SK-N-SH treated with all-trans-retinoic acid at 6 μM for 48 hours (cell line): ENCODE measurements at regions not wholly inside any gene's neighbourhood (a gene's known extent, or its start where the extent isn't known, plus 50 kb on each side); places are given as distances from the start of the nearest gene placed in this dataset.

ENCODE experiments used
- ATAC-seq: fragments of 200-7000 bp; cut with Tn5 transposase; 3 replicates; pipeline ENCODE4 v1.9.1; 2020; ENCODE audit warnings: mild to moderate bottlenecking, moderate library complexity
- ARNTL ChIP-seq: fragments of 450-650 bp; formaldehyde crosslinking; IDR thresholded peaks from 2 replicates; pipeline ENCODE4 v1.5.0; 2020; ENCODE audit warnings: low read depth, mild to moderate bottlenecking, moderate library complexity, borderline replicate concordance
- BACH2 ChIP-seq: fragments of 250-450 bp; sonication (Bioruptor Pico); IDR thresholded peaks from 2 replicates; pipeline ENCODE4 v1.9.0; 2021; ENCODE audit warnings: mild to moderate bottlenecking, borderline replicate concordance
- CREB5 ChIP-seq: fragments of 250-450 bp; sonication (Bioruptor Pico); IDR thresholded peaks from 2 replicates; pipeline ENCODE4 v1.5.1; 2020; ENCODE audit warnings: low read depth, mild to moderate bottlenecking, moderate library complexity
- CSDC2 ChIP-seq: fragments of 250-450 bp; sonication (Bioruptor Pico); IDR thresholded peaks from 2 replicates; pipeline ENCODE4 v1.5.0; 2020; ENCODE audit warnings: mild to moderate bottlenecking, moderate library complexity
- CSRNP3 ChIP-seq: fragments of 250-450 bp; sonication (Bioruptor Pico); IDR thresholded peaks from 2 replicates; pipeline ENCODE4 v1.5.1; 2021; ENCODE audit warnings: mild to moderate bottlenecking, moderate library complexity
- ESRRG ChIP-seq: fragments of 250-450 bp; sonication (Bioruptor Pico); IDR thresholded peaks from 2 replicates; pipeline ENCODE4 v1.6.1; 2021; ENCODE audit warnings: mild to moderate bottlenecking
- GLIS3 ChIP-seq: fragments of 250-450 bp; sonication (Bioruptor Pico); IDR thresholded peaks from 2 replicates; pipeline ENCODE4 v1.5.0; 2020; ENCODE audit warnings: mild to moderate bottlenecking, moderate library complexity
- ISL1 ChIP-seq: fragments of 250-450 bp; sonication (Bioruptor Pico); IDR thresholded peaks from 2 replicates; pipeline ENCODE4 v2.1.2; 2022; ENCODE audit warnings: mild to moderate bottlenecking, moderate library complexity
- PATZ1 ChIP-seq: fragments of 250-450 bp; sonication (Bioruptor Pico); IDR thresholded peaks from 2 replicates; pipeline ENCODE4 v1.8.0; 2020; ENCODE audit warnings: mild to moderate bottlenecking, moderate library complexity, borderline replicate concordance
- POU6F1 ChIP-seq: fragments of 250-450 bp; sonication (Bioruptor Pico); IDR thresholded peaks from 2 replicates; pipeline ENCODE4 v1.8.0; 2021; ENCODE audit warnings: low read depth, mild to moderate bottlenecking, moderate library complexity, borderline replicate concordance
- PPARA ChIP-seq: fragments of 250-450 bp; sonication (Bioruptor Pico); IDR thresholded peaks from 2 replicates; pipeline ENCODE4 v1.5.0; 2020; ENCODE audit warnings: mild to moderate bottlenecking, borderline replicate concordance
- RARB ChIP-seq: fragments of 250-450 bp; sonication (Bioruptor Pico); IDR thresholded peaks from 2 replicates; pipeline ENCODE4 v1.8.0; 2021; ENCODE audit warnings: mild to moderate bottlenecking, moderate library complexity
- SNAI2 ChIP-seq: fragments of 250-450 bp; sonication (Bioruptor Pico); IDR thresholded peaks from 2 replicates; pipeline ENCODE4 v1.5.0; 2020; ENCODE audit warnings: mild to moderate bottlenecking, moderate library complexity
- TCF4 ChIP-seq: fragments of 250-450 bp; sonication (Bioruptor Pico); IDR thresholded peaks from 2 replicates; pipeline ENCODE4 v1.8.0; 2021; ENCODE audit warnings: mild to moderate bottlenecking, moderate library complexity, borderline replicate concordance
- TOX ChIP-seq: fragments of 250-450 bp; sonication (Bioruptor Pico); IDR thresholded peaks from 2 replicates; pipeline ENCODE4 v1.8.0; 2021; ENCODE audit warnings: mild to moderate bottlenecking, moderate library complexity, borderline replicate concordance
- ZC3H10 ChIP-seq: fragments of 250-450 bp; sonication (Bioruptor Pico); IDR thresholded peaks from 2 replicates; pipeline ENCODE4 v1.5.1; 2021; ENCODE audit warnings: mild to moderate bottlenecking, moderate library complexity
- ZFP3 ChIP-seq: fragments of 250-450 bp; sonication (Bioruptor Pico); IDR thresholded peaks from 2 replicates; pipeline ENCODE4 v1.5.0; 2020; ENCODE audit warnings: mild to moderate bottlenecking, moderate library complexity
- ZFP30 ChIP-seq: fragments of 450-650 bp; formaldehyde crosslinking; IDR thresholded peaks from 2 replicates; pipeline ENCODE4 v1.5.0; 2022; ENCODE audit warnings: mild to moderate bottlenecking, moderate library complexity
- ZNF565 ChIP-seq: fragments of 450-650 bp; formaldehyde crosslinking; conservative IDR thresholded peaks from 2 replicates; pipeline ENCODE4 v1.5.0; 2020; ENCODE audit warnings: low read depth, mild to moderate bottlenecking, moderate library complexity
- ZNF70 ChIP-seq: fragments of 450-650 bp; formaldehyde crosslinking; IDR thresholded peaks from 2 replicates; pipeline ENCODE4 v1.5.0; 2020; ENCODE audit warnings: mild to moderate bottlenecking, moderate library complexity
- ZNF8 ChIP-seq: fragments of 450-650 bp; formaldehyde crosslinking; IDR thresholded peaks from 2 replicates; pipeline ENCODE4 v1.5.0; 2020; ENCODE audit warnings: mild to moderate bottlenecking, moderate library complexity

GRCh38 chr1:104795931-104796330, 1046.2 kb downstream of the AMY1C start:
- no peak for ATAC-seq
- TF ChIP-seq POU6F1 (no peak), CSRNP3 (CRISPR knock-in tag) (no peak), GLIS3 (CRISPR knock-in tag) (no peak), ZC3H10 (CRISPR knock-in tag) (no peak), PATZ1 (CRISPR knock-in tag) (no peak), ZFP3 (CRISPR knock-in tag) (no peak), ZNF70 (CRISPR knock-in tag) (no peak), ZFP30 (CRISPR knock-in tag) (no peak), ZNF8 (CRISPR knock-in tag) (no peak), TCF4 (CRISPR knock-in tag) (no peak), BACH2 (CRISPR knock-in tag) (no peak), ESRRG (CRISPR knock-in tag) (no peak), RARB (CRISPR knock-in tag) (no peak), ARNTL (CRISPR knock-in tag) (no peak), CSDC2 (CRISPR knock-in tag) (no peak), ZNF565 (CRISPR knock-in tag) (no peak)

- no peak for ATAC-seq
Observed at GRCh38 chr1:104797982-104798381, 1048.3 kb downstream of the AMY1C start.

GRCh38 chr1:104801344-104801743, 1051.6 kb downstream of the AMY1C start:
- no peak for ATAC-seq
- TF ChIP-seq ISL1 (CRISPR knock-in tag) (no peak), CREB5 (no peak), POU6F1 (no peak), CSDC2 (CRISPR knock-in tag) (no peak), ZFP30 (CRISPR knock-in tag) (no peak), PATZ1 (CRISPR knock-in tag) (no peak), TOX (no peak)

More at GRCh38 chr1:104797982-104798381, 1048.3 kb downstream of the AMY1C start:
- TF ChIP-seq SNAI2 (CRISPR knock-in tag) (no peak), RARB (CRISPR knock-in tag) (no peak), POU6F1 (no peak), ZFP3 (CRISPR knock-in tag) (no peak), ZC3H10 (CRISPR knock-in tag) (no peak), ZNF8 (CRISPR knock-in tag) (no peak), ARNTL (CRISPR knock-in tag) (no peak), CSDC2 (CRISPR knock-in tag) (no peak), GLIS3 (CRISPR knock-in tag) (no peak), ZNF565 (CRISPR knock-in tag) (no peak), ZNF70 (CRISPR knock-in tag) (no peak), PPARA (CRISPR knock-in tag) (no peak)
